ENCODE measurements at regions not wholly inside any gene's neighbourhood (a gene's known extent, or its start where the extent isn't known, plus 50 kb on each side); places are given as distances from the start of the nearest gene placed in this dataset.

DNA sequence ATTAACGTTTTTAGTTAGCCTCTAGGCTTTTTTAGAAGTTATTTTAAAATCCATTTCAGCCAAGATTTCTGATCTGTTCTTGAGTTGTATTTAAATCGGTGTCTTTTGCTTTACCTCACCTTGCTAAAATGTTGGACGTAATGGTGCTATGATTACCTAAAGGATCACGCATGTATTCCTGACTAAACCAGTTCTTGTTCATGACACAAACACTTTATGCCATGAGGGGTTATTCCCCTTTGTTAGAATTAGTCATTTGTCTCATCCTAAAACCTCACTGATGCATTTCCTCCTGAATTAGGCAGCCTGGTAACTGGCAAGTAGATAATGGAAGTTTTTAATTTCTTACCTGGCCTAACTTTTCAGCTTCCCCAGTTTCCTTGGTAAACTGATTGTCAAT lies 185.4 kb upstream of the TANK start:
- H3K4me3 ChIP-seq (replicated peaks; ENCODE audit: insufficient read depth, low read length): no peak overlapping the region
- TF ChIP-seq, protein P1, sequence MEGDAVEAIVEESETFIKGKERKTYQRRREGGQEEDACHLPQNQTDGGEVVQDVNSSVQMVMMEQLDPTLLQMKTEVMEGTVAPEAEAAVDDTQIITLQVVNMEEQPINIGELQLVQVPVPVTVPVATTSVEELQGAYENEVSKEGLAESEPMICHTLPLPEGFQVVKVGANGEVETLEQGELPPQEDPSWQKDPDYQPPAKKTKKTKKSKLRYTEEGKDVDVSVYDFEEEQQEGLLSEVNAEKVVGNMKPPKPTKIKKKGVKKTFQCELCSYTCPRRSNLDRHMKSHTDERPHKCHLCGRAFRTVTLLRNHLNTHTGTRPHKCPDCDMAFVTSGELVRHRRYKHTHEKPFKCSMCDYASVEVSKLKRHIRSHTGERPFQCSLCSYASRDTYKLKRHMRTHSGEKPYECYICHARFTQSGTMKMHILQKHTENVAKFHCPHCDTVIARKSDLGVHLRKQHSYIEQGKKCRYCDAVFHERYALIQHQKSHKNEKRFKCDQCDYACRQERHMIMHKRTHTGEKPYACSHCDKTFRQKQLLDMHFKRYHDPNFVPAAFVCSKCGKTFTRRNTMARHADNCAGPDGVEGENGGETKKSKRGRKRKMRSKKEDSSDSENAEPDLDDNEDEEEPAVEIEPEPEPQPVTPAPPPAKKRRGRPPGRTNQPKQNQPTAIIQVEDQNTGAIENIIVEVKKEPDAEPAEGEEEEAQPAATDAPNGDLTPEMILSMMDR (IDR thresholded peaks at IDR 0.05; ENCODE audit: insufficient read depth, low read length): no peak
- no peak for TF ChIP-seq GABPA (IDR thresholded peaks at IDR 0.05; ENCODE audit: low read depth)
- no peak for TF ChIP-seq POLR2AphosphoS5 (IDR thresholded peaks at IDR 0.05; ENCODE audit: low read depth)
- no peak for TF ChIP-seq SPI1 (IDR thresholded peaks at IDR 0.05; ENCODE audit: borderline replicate concordance, low read depth)
- TF ChIP-seq, protein P2, sequence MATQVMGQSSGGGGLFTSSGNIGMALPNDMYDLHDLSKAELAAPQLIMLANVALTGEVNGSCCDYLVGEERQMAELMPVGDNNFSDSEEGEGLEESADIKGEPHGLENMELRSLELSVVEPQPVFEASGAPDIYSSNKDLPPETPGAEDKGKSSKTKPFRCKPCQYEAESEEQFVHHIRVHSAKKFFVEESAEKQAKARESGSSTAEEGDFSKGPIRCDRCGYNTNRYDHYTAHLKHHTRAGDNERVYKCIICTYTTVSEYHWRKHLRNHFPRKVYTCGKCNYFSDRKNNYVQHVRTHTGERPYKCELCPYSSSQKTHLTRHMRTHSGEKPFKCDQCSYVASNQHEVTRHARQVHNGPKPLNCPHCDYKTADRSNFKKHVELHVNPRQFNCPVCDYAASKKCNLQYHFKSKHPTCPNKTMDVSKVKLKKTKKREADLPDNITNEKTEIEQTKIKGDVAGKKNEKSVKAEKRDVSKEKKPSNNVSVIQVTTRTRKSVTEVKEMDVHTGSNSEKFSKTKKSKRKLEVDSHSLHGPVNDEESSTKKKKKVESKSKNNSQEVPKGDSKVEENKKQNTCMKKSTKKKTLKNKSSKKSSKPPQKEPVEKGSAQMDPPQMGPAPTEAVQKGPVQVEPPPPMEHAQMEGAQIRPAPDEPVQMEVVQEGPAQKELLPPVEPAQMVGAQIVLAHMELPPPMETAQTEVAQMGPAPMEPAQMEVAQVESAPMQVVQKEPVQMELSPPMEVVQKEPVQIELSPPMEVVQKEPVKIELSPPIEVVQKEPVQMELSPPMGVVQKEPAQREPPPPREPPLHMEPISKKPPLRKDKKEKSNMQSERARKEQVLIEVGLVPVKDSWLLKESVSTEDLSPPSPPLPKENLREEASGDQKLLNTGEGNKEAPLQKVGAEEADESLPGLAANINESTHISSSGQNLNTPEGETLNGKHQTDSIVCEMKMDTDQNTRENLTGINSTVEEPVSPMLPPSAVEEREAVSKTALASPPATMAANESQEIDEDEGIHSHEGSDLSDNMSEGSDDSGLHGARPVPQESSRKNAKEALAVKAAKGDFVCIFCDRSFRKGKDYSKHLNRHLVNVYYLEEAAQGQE (IDR thresholded peaks at IDR 0.05; ENCODE audit: insufficient replicate concordance, low read depth): no peak
- H3K27me3 ChIP-seq (ENCODE audit: insufficient read depth, poor library complexity, severe bottlenecking): no peaks in the 10 kb centered on the region
- DNase-seq (ENCODE audit: low read depth in 1 of 2, low spot score in 1 of 2): no peak
- H3K27ac ChIP-seq (replicated peaks): no peak overlapping the region

DNA sequence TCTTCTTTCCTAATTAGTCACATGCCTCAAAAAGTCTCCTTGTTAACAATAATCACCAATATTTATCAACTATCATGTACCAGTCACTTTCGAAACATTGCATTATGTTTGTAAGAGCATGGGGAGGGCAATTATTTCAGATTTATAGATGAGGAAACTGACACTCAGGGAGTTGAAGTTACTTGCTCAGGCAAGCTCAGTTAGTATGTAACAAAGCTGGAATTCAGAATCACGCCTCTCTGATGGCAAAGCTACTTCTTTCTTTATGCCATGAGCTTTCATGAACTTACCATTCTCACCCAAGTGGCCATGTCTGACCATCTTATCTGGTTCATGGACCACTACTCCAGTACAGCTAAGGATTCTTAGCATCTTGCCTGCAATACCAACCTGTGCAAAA lies 183.4 kb upstream of the TANK start:
- Histone ChIP-seq H3K27me3 (ENCODE audit: insufficient read depth, poor library complexity, severe bottlenecking) (no peaks in the 10 kb centered on the region), H3K4me3 (replicated peaks; ENCODE audit: insufficient read depth, low read length) (no peak overlapping the region), H3K27ac (replicated peaks) (no peak overlapping the region)
- no peak for DNase-seq (ENCODE audit: low read depth in 1 of 2, low spot score in 1 of 2)
- TF ChIP-seq SPI1 (IDR thresholded peaks at IDR 0.05; ENCODE audit: borderline replicate concordance, low read depth) (no peak), POLR2AphosphoS5 (IDR thresholded peaks at IDR 0.05; ENCODE audit: low read depth) (no peak), GABPA (IDR thresholded peaks at IDR 0.05; ENCODE audit: low read depth) (no peak)
- TF ChIP-seq, protein P2 (IDR thresholded peaks at IDR 0.05; ENCODE audit: insufficient replicate concordance, low read depth): no peak
- TF ChIP-seq, protein P1 (IDR thresholded peaks at IDR 0.05; ENCODE audit: insufficient read depth, low read length): no peak

GRCh38 chr2:160977376-160977775 lies 182.9 kb upstream of the TANK start:
- TF ChIP-seq, protein P1 (IDR thresholded peaks at IDR 0.05; ENCODE audit: insufficient read depth, low read length): no peak
- TF ChIP-seq, protein P2 (IDR thresholded peaks at IDR 0.05; ENCODE audit: insufficient replicate concordance, low read depth): no peak
- TF ChIP-seq GABPA (IDR thresholded peaks at IDR 0.05; ENCODE audit: low read depth) (no peak), POLR2AphosphoS5 (IDR thresholded peaks at IDR 0.05; ENCODE audit: low read depth) (no peak), SPI1 (IDR thresholded peaks at IDR 0.05; ENCODE audit: borderline replicate concordance, low read depth) (no peak)
- no peak for DNase-seq (ENCODE audit: low read depth in 1 of 2, low spot score in 1 of 2)
- no peak overlapping the region for H3K4me3 ChIP-seq (replicated peaks; ENCODE audit: insufficient read depth, low read length)
- no peak overlapping the region for H3K27ac ChIP-seq (replicated peaks)
- H3K27me3 ChIP-seq (ENCODE audit: insufficient read depth, poor library complexity, severe bottlenecking): no peaks in the 10 kb centered on the region
